H1 (cell line): ENCODE measurements at regions not wholly inside any gene's neighbourhood (a gene's known extent, or its start where the extent isn't known, plus 50 kb on each side); places are given as distances from the start of the nearest gene placed in this dataset.

Experiments used
- SUZ12 ChIP-seq: fragments of 200-600 bp; sonication (generic); IDR thresholded peaks from 2 replicates; pipeline ENCODE4 v1.6.1; 2012; ENCODE audit warnings: mild to moderate bottlenecking, inconsistent platforms, low read length, moderate library complexity, mixed read lengths

GRCh38 chr4:20376070-20376469 is 124.4 kb downstream of the SLIT2 start (continued):
- no peak for TF ChIP-seq SUZ12
